ENCODE measurements at regions not wholly inside any gene's neighbourhood (a gene's known extent, or its start where the extent isn't known, plus 50 kb on each side); places are given as distances from the start of the nearest gene placed in this dataset.

GRCh38 chr7:155399577-155399976 lies 58.4 kb upstream of the EN2 start:
- WGBS, result 82% methylated on average over 2 of the region's 14 CpGs
- TF ChIP-seq POLR2A (IDR thresholded peaks at IDR 0.05), result no peak
- TF ChIP-seq POLR2AphosphoS5 (IDR thresholded peaks at IDR 0.05), result no peak
- no peak for TF ChIP-seq EP300 (IDR thresholded peaks at IDR 0.05)
- TF ChIP-seq CTCF (IDR thresholded peaks at IDR 0.05), result no peak
- no peaks in the 10 kb centered on the region for H3K9me3 ChIP-seq
- peaks cover 91% of the 10 kb centered on the region for H3K27me3 ChIP-seq
- DNase-seq (ENCODE audit: low spot score in 2 of 2), result no peak
- H3K4me3 ChIP-seq, result no peak overlapping the region
- no peaks in the 10 kb centered on the region for H3K4me1 ChIP-seq
- H3K27ac ChIP-seq, result no peak overlapping the region
- no peaks in the 10 kb centered on the region for H3K36me3 ChIP-seq

GRCh38 chr7:155401231-155401630 lies 56.7 kb upstream of the EN2 start:
- DNase-seq (ENCODE audit: low spot score in 2 of 2), result no peak
- H3K36me3 ChIP-seq, result no peaks in the 10 kb centered on the region
- H3K4me3 ChIP-seq, result no peak overlapping the region
- no peaks in the 10 kb centered on the region for H3K4me1 ChIP-seq
- H3K27me3 ChIP-seq, result peaks cover 93% of the 10 kb centered on the region
- no peak overlapping the region for H3K27ac ChIP-seq
- no peaks in the 10 kb centered on the region for H3K9me3 ChIP-seq
- no peak for TF ChIP-seq POLR2AphosphoS5 (IDR thresholded peaks at IDR 0.05)
- WGBS, result 32% methylated on average over 8 of the region's 8 CpGs

GRCh38 chr7:155401884-155402283 lies 56.0 kb upstream of the EN2 start:
- DNase-seq (ENCODE audit: low spot score in 2 of 2), result no peak
- H3K9me3 ChIP-seq, result no peaks in the 10 kb centered on the region
- H3K27me3 ChIP-seq, result peaks cover 91% of the 10 kb centered on the region
- no peaks in the 10 kb centered on the region for H3K36me3 ChIP-seq
- H3K4me3 ChIP-seq, result no peak overlapping the region
- TF ChIP-seq CTCF (IDR thresholded peaks at IDR 0.05) (no peak), POLR2A (IDR thresholded peaks at IDR 0.05) (no peak), EP300 (IDR thresholded peaks at IDR 0.05) (no peak), POLR2AphosphoS5 (IDR thresholded peaks at IDR 0.05) (no peak)
- H3K4me1 ChIP-seq, result no peaks in the 10 kb centered on the region
- no peak overlapping the region for H3K27ac ChIP-seq
- WGBS, result 56% methylated on average over 5 of the region's 6 CpGs

GRCh38 chr7:155402941-155403340 lies 55.0 kb upstream of the EN2 start:
- no peaks in the 10 kb centered on the region for H3K9me3 ChIP-seq
- no peaks in the 10 kb centered on the region for H3K36me3 ChIP-seq
- H3K4me3 ChIP-seq, result no peak overlapping the region
- WGBS, result 91% methylated on average over 6 of the region's 6 CpGs
- TF ChIP-seq CTCF (IDR thresholded peaks at IDR 0.05) (no peak), POLR2AphosphoS5 (IDR thresholded peaks at IDR 0.05) (no peak), EP300 (IDR thresholded peaks at IDR 0.05) (no peak), POLR2A (IDR thresholded peaks at IDR 0.05) (no peak)
- no peak for DNase-seq (ENCODE audit: low spot score in 2 of 2)
- no peak overlapping the region for H3K27ac ChIP-seq
- H3K4me1 ChIP-seq, result no peaks in the 10 kb centered on the region
- peaks cover 82% of the 10 kb centered on the region for H3K27me3 ChIP-seq

GRCh38 chr7:155404976-155405375 lies 53.0 kb upstream of the EN2 start:
- 40% methylated on average over 9 of the region's 14 CpGs for WGBS

More at GRCh38 chr7:155404976-155405375, 53.0 kb upstream of the EN2 start:
- Histone ChIP-seq H3K36me3 (no peaks in the 10 kb centered on the region), H3K27ac (no peak overlapping the region), H3K4me3 (no peak overlapping the region), H3K4me1 (no peaks in the 10 kb centered on the region), H3K27me3 (peaks cover 82% of the 10 kb centered on the region), H3K9me3 (no peaks in the 10 kb centered on the region)
- DNase-seq (ENCODE audit: low spot score in 2 of 2), result no peak
- TF ChIP-seq EP300 (IDR thresholded peaks at IDR 0.05) (no peak), POLR2A (IDR thresholded peaks at IDR 0.05) (no peak), CTCF (IDR thresholded peaks at IDR 0.05) (no peak), POLR2AphosphoS5 (IDR thresholded peaks at IDR 0.05) (no peak)

All from suprapubic skin (tissue), 4 donors.